SK-N-SH (cell line): ENCODE measurements at regions not wholly inside any gene's neighbourhood (a gene's known extent, or its start where the extent isn't known, plus 50 kb on each side); places are given as distances from the start of the nearest gene placed in this dataset.

Experiments
- CHD2 ChIP-seq: fragments of 150-350 bp; IDR thresholded peaks from 2 replicates; pipeline ENCODE4 v1.6.1; 2018; ENCODE audit warnings: low read length; ENCODE audit not compliant: partially characterized antibody
- ELF1 ChIP-seq: IDR thresholded peaks from 2 replicates; pipeline ENCODE4 v1.4.0; 2012
- EZH2phosphoT487 ChIP-seq: fragments of 200-600 bp; sonication (generic); IDR thresholded peaks from 2 replicates; pipeline ENCODE4 v1.6.1; 2017; ENCODE audit warnings: low read depth, mixed run types, mild to moderate bottlenecking, antibody characterized with exemption, moderate library complexity, borderline replicate concordance
- GABPA ChIP-seq: IDR thresholded peaks from 2 replicates; pipeline ENCODE4 v1.4.0; 2012; ENCODE audit warnings: low read depth, mild to moderate bottlenecking
- MXI1 ChIP-seq: IDR thresholded peaks from 2 replicates; pipeline ENCODE4 v1.6.1; 2012; ENCODE audit warnings: mild to moderate bottlenecking, low read depth, low read length, improper control_type of control experiment
- POLR2AphosphoS5 ChIP-seq: IDR thresholded peaks from 2 replicates; pipeline ENCODE4 v1.6.1; 2012; ENCODE audit warnings: low read depth, low read length
- REST ChIP-seq: IDR thresholded peaks from 2 replicates; pipeline ENCODE4 v1.6.1; 2012; ENCODE audit warnings: mild to moderate bottlenecking, low read depth, low read length, moderate library complexity
- RXRA ChIP-seq: IDR thresholded peaks from 2 replicates; pipeline ENCODE4 v1.4.0; 2012; ENCODE audit warnings: low read depth, mild to moderate bottlenecking, borderline replicate concordance
- SIN3A ChIP-seq: IDR thresholded peaks from 2 replicates; pipeline ENCODE4 v1.6.1; 2012; ENCODE audit warnings: low read depth, mild to moderate bottlenecking, low read length, moderate library complexity, borderline replicate concordance
- SMC3 ChIP-seq: IDR thresholded peaks from 2 replicates; pipeline ENCODE4 v1.6.1; 2012; ENCODE audit warnings: low read depth, low read length, improper control_type of control experiment
- TEAD4 ChIP-seq: IDR thresholded peaks from 2 replicates; pipeline ENCODE4 v1.4.0; 2012; ENCODE audit warnings: mild to moderate bottlenecking, borderline replicate concordance; ENCODE audit not compliant: insufficient read depth
- TF ChIP-seq, protein P1 (sequence below): IDR thresholded peaks from 2 replicates; pipeline ENCODE4; 2012
- TF ChIP-seq, protein P2 (sequence below): fragments of 200-600 bp; sonication (generic); IDR thresholded peaks from 2 replicates; pipeline ENCODE4 v1.6.1; 2017; ENCODE audit warnings: antibody characterized with exemption, mild to moderate bottlenecking, moderate library complexity
- TF ChIP-seq, protein P3 (sequence below): IDR thresholded peaks from 2 replicates; pipeline ENCODE4 v1.4.0; 2012; ENCODE audit warnings: low read depth, borderline replicate concordance

GRCh38 chr16:6910301-6910700 lies 422.3 kb upstream of the RBFOX1 start:
- TF ChIP-seq, protein P1, sequence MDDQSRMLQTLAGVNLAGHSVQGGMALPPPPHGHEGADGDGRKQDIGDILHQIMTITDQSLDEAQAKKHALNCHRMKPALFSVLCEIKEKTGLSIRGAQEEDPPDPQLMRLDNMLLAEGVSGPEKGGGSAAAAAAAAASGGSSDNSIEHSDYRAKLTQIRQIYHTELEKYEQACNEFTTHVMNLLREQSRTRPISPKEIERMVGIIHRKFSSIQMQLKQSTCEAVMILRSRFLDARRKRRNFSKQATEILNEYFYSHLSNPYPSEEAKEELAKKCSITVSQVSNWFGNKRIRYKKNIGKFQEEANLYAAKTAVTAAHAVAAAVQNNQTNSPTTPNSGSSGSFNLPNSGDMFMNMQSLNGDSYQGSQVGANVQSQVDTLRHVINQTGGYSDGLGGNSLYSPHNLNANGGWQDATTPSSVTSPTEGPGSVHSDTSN = no peak
- TF ChIP-seq, protein P2, sequence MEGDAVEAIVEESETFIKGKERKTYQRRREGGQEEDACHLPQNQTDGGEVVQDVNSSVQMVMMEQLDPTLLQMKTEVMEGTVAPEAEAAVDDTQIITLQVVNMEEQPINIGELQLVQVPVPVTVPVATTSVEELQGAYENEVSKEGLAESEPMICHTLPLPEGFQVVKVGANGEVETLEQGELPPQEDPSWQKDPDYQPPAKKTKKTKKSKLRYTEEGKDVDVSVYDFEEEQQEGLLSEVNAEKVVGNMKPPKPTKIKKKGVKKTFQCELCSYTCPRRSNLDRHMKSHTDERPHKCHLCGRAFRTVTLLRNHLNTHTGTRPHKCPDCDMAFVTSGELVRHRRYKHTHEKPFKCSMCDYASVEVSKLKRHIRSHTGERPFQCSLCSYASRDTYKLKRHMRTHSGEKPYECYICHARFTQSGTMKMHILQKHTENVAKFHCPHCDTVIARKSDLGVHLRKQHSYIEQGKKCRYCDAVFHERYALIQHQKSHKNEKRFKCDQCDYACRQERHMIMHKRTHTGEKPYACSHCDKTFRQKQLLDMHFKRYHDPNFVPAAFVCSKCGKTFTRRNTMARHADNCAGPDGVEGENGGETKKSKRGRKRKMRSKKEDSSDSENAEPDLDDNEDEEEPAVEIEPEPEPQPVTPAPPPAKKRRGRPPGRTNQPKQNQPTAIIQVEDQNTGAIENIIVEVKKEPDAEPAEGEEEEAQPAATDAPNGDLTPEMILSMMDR = no peak
- TF ChIP-seq RXRA (no peak), MXI1 (no peak), SIN3A (no peak), POLR2AphosphoS5 (no peak), SMC3 (no peak), CHD2 (no peak), TEAD4 (no peak), ELF1 (no peak), EZH2phosphoT487 (no peak), GABPA (no peak), REST (no peak)
- TF ChIP-seq, protein P3, sequence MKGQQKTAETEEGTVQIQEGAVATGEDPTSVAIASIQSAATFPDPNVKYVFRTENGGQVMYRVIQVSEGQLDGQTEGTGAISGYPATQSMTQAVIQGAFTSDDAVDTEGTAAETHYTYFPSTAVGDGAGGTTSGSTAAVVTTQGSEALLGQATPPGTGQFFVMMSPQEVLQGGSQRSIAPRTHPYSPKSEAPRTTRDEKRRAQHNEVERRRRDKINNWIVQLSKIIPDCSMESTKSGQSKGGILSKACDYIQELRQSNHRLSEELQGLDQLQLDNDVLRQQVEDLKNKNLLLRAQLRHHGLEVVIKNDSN = no peak
